GM18505 (cell line): ENCODE measurements at regions not wholly inside any gene's neighbourhood (a gene's known extent, or its start where the extent isn't known, plus 50 kb on each side); places are given as distances from the start of the nearest gene placed in this dataset.
A peak's percentile ranks its signal among the peaks of the same experiment; 100 is the strongest.
"Not testable (repeated sequence)": the region's sequence is repeated elsewhere in the genome, so short reads cannot be mapped to it uniquely, and the experiment has no call there.

Experiments used
- ATAC-seq: cut with Tn5 transposase; IDR thresholded peaks from one replicate; pipeline ENCODE4 v1.9.1; 2021; ENCODE audit not compliant: unreplicated experiment
- POLR2A ChIP-seq: IDR thresholded peaks from 4 replicates; pipeline ENCODE4 v1.6.1; 2011; ENCODE audit warnings: borderline replicate concordance; ENCODE audit not compliant: insufficient read depth, insufficient read length; ENCODE audit errors: extremely low read depth

GRCh38 chr21:25531538-25532250 lies 75.6 kb downstream of the MRPL39 start:
- not testable (repeated sequence) for ATAC-seq

GRCh38 chr21:25528515-25528914 lies 78.8 kb downstream of the MRPL39 start:
- no peak for ATAC-seq
- TF ChIP-seq POLR2A: no peak

GRCh38 chr21:25518491-25518911 lies 88.8 kb downstream of the MRPL39 start:
- ATAC-seq: no peak
- TF ChIP-seq POLR2A: no peak

- no peak for ATAC-seq
- no peak for TF ChIP-seq POLR2A
These were observed 91.5 kb downstream of the MRPL39 start for GRCh38 chr21:25515484-25516405.

- ATAC-seq: no peak
These were observed 93.5 kb downstream of the MRPL39 start for GRCh38 chr21:25513810-25514209.

GRCh38 chr21:25512095-25513081 lies 94.9 kb downstream of the MRPL39 start:
- no peak for ATAC-seq
- TF ChIP-seq POLR2A: no peak

More at GRCh38 chr21:25513810-25514209, 93.5 kb downstream of the MRPL39 start:
- no peak for TF ChIP-seq POLR2A

GRCh38 chr21:25509862-25510261 lies 97.4 kb downstream of the MRPL39 start:
- ATAC-seq: no peak
- TF ChIP-seq POLR2A: peak; percentile 44

GRCh38 chr21:25508364-25508763 lies 98.9 kb downstream of the MRPL39 start:
- no peak for ATAC-seq
- no peak for TF ChIP-seq POLR2A

GRCh38 chr21:25507522-25507921 lies 99.8 kb downstream of the MRPL39 start:
- no peak for TF ChIP-seq POLR2A
- no peak for ATAC-seq

GRCh38 chr21:25506887-25507286 lies 100.4 kb downstream of the MRPL39 start:
- TF ChIP-seq POLR2A: no peak
- ATAC-seq: no peak

GRCh38 chr21:25506261-25506660 lies 101.0 kb downstream of the MRPL39 start:
- no peak for ATAC-seq
- TF ChIP-seq POLR2A: no peak

- no peak for TF ChIP-seq POLR2A
- no peak for ATAC-seq
These were observed 103.3 kb downstream of the MRPL39 start for GRCh38 chr21:25503981-25504380.
